ENCODE measurements at regions not wholly inside any gene's neighbourhood (a gene's known extent, or its start where the extent isn't known, plus 50 kb on each side); places are given as distances from the start of the nearest gene placed in this dataset.

DNA sequence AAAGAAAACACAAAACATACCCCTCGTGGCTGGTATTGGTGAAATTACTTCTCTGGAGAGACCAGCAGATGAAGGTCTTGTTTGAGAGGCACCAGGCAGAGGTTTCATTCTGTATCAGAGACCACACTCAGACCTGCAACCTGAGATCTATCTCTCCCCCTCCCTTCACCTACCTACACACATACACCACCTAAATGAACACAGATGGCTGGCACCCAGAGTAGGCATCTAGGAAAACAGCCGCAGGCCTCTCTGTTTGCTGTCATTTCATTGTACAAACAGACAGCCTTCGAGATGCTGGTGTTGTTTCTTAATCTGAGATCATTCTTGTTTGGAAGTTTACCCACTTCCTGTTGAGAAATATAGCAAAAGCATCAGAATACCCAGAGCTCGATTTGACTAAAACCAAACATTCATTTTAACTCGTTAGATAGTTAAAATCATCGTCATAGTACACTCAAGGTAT lies 173.9 kb upstream of the SLC25A13 start:
- no peak overlapping the region for H3K4me3 ChIP-seq (ENCODE audit: low read length)
- TF ChIP-seq CTCF (conservative IDR thresholded peaks at IDR 0.05; ENCODE audit: low read length): no peak
- DNase-seq (ENCODE audit: low read depth): no peak

DNA sequence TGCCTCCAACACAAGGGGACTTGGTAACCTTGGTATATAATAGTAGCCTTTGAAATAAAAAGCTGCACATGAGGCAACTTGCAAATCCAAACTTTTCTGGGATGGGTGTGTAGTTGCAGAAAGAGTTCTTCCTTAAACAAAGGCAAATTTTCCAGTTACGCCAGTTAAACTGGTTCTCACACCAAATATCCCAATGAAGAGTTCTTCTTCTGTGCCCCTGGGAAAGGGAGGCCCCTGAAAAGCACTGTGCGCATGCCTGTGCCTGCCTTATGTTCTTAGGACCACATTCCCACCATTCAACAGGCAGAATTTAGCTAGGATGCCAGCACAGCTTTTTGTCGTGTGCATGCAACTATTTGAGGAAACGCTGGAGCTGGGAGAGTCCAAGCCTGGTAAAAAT lies 164.8 kb upstream of the SLC25A13 start:
- no peak for DNase-seq (ENCODE audit: low read depth)
- no peak for TF ChIP-seq CTCF (conservative IDR thresholded peaks at IDR 0.05; ENCODE audit: low read length)

GRCh38 chr7:96484845-96485244 lies 162.9 kb upstream of the SLC25A13 start:
- TF ChIP-seq CTCF (conservative IDR thresholded peaks at IDR 0.05; ENCODE audit: low read length): no peak
- no peak for DNase-seq (ENCODE audit: low read depth)
- H3K4me3 ChIP-seq (ENCODE audit: low read length): no peak overlapping the region

More for the DNA sequence above, 164.8 kb upstream of the SLC25A13 start:
- no peak overlapping the region for H3K4me3 ChIP-seq (ENCODE audit: low read length)

DNA sequence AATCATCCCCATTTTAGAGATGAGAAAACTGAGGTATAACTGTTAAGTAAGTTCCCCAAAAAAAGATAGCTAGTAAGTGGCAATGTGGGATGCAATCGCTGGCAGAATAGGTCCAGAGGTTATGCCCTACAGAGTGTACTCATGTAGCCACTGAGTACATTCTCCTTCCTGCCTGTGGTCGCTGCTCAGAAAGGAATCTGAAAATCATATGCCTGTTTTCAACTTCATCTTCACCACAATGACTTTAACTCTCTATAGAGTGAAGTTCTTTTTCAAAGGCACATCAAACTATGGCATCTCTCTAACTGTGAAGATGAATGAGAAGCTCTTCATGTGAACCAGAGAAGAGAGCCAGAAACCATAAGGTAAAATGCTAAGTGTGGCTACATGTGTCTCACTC lies 162.2 kb upstream of the SLC25A13 start:
- DNase-seq (ENCODE audit: low read depth): no peak
- TF ChIP-seq CTCF (conservative IDR thresholded peaks at IDR 0.05; ENCODE audit: low read length): no peak
- H3K4me3 ChIP-seq (ENCODE audit: low read length): no peak overlapping the region

- no peak for TF ChIP-seq CTCF (conservative IDR thresholded peaks at IDR 0.05; ENCODE audit: low read length)
- no peak overlapping the region for H3K4me3 ChIP-seq (ENCODE audit: low read length)
- DNase-seq (ENCODE audit: low read depth): peak; percentile 36
These were observed 159.9 kb upstream of the SLC25A13 start for GRCh38 chr7:96481796-96482195.

DNA sequence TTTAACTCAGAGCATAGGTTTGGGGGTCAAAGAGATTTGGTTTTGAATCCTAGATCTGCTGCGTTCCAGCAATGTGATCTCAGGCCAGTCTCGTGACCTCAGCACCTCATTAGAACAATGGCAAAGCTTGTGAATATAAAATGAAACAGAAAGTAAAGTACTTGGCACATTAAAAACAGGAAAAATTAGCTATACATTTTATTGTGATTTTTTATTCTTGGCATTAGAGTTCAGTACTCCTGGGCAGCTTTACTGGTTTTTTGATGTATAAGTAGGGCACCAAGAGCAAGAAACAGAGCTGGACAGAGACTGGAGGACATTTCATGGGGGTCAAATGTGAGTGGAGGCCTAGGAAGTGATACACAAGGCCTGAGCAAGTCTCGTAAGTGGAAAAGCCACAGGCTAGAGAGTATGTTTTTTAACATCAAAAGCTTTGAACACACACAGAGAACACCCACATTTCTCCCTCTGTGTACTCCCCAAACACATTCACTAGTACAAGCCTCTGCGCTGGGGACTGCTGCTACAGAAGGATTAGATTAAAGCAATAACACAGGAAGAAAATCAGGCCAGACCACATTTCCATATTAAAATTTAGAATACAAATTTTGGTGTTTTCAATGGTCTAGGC lies 157.2 kb upstream of the SLC25A13 start:
- TF ChIP-seq CTCF (conservative IDR thresholded peaks at IDR 0.05; ENCODE audit: low read length): no peak
- DNase-seq (ENCODE audit: low read depth): no peak
- H3K4me3 ChIP-seq (ENCODE audit: low read length): no peak overlapping the region

GRCh38 chr7:96471606-96472005 lies 149.7 kb upstream of the SLC25A13 start:
- TF ChIP-seq CTCF (conservative IDR thresholded peaks at IDR 0.05; ENCODE audit: low read length): no peak
- no peak overlapping the region for H3K4me3 ChIP-seq (ENCODE audit: low read length)
- no peak for DNase-seq (ENCODE audit: low read depth)

Data from AG10803 (cell line).